ENCODE measurements at regions not wholly inside any gene's neighbourhood (a gene's known extent, or its start where the extent isn't known, plus 50 kb on each side); places are given as distances from the start of the nearest gene placed in this dataset.
"Not testable (repeated sequence)": the region's sequence is repeated elsewhere in the genome, so short reads cannot be mapped to it uniquely, and the experiment has no call there.

- DNase-seq: no peak
Measured at GRCh38 chr5:60517850-60518249, 182.1 kb downstream of the DEPDC1B start.

- DNase-seq: no peak
Measured at GRCh38 chr5:60517094-60517694, 182.8 kb downstream of the DEPDC1B start.

- DNase-seq: no peak
Measured at GRCh38 chr5:60516688-60517087, 183.3 kb downstream of the DEPDC1B start.

- DNase-seq: no peak
Measured at GRCh38 chr5:60514152-60514551, 185.8 kb downstream of the DEPDC1B start.

- no peak for DNase-seq
Measured at GRCh38 chr5:60512117-60512516, 187.8 kb downstream of the DEPDC1B start.

- no peak for DNase-seq
Measured at GRCh38 chr5:60510663-60511062, 189.3 kb downstream of the DEPDC1B start.

- no peak for DNase-seq
Measured at GRCh38 chr5:60510049-60510448, 189.9 kb downstream of the DEPDC1B start.

GRCh38 chr5:60509519-60509918, 190.4 kb downstream of the DEPDC1B start:
- no peak for DNase-seq

- no peak for DNase-seq
Measured at GRCh38 chr5:60507687-60508086, 192.3 kb downstream of the DEPDC1B start.

GRCh38 chr5:60505373-60506171, 194.4 kb downstream of the DEPDC1B start:
- no peak for DNase-seq

- DNase-seq: no peak
Measured at GRCh38 chr5:60504342-60504741, 195.6 kb downstream of the DEPDC1B start.

GRCh38 chr5:60503771-60504170, 196.2 kb downstream of the DEPDC1B start:
- DNase-seq: no peak

GRCh38 chr5:60497706-60498500, 202.1 kb downstream of the DEPDC1B start:
- DNase-seq: no peak

GRCh38 chr5:60495644-60496520, 204.1 kb downstream of the DEPDC1B start:
- DNase-seq: peak in 16 of 56 donors; percentile 10 to 54 (median 33)

- no peak for DNase-seq
Measured at GRCh38 chr5:60494635-60495034, 205.3 kb downstream of the DEPDC1B start.

GRCh38 chr5:60494144-60494543, 205.8 kb downstream of the DEPDC1B start:
- DNase-seq: no peak

GRCh38 chr5:60493372-60493771, 206.6 kb downstream of the DEPDC1B start:
- no peak for DNase-seq

- no peak for DNase-seq
Measured at GRCh38 chr5:60492958-60493357, 207.0 kb downstream of the DEPDC1B start.

GRCh38 chr5:60492358-60492757, 207.6 kb downstream of the DEPDC1B start:
- not testable (repeated sequence) for DNase-seq

- no peak for DNase-seq
Measured at GRCh38 chr5:60490597-60491166, 209.3 kb downstream of the DEPDC1B start.

GRCh38 chr5:60489856-60490255, 210.1 kb downstream of the DEPDC1B start:
- no peak for DNase-seq

Data from amygdala (tissue), 56 donors.